Stomach (tissue), 4 donors: ENCODE measurements at regions not wholly inside any gene's neighbourhood (a gene's known extent, or its start where the extent isn't known, plus 50 kb on each side); places are given as distances from the start of the nearest gene placed in this dataset.

ENCODE experiments used
- POLR2A ChIP-seq, 4 donors: fragments of 450-650 bp; IDR thresholded peaks; one replicate each; pipeline ENCODE4 v1.6.1; 2016; ENCODE audit warnings: antibody characterized with exemption in 4 of 4, control low read depth in 2 of 4, mild to moderate bottlenecking in 1 of 4, moderate library complexity in 1 of 4
- POLR2AphosphoS5 ChIP-seq, 3 donors: sonication (generic); formaldehyde crosslinking; IDR thresholded peaks; one replicate each; pipeline ENCODE4 v1.6.1; 2016; ENCODE audit warnings: antibody characterized with exemption in 3 of 3
- TF ChIP-seq, protein P1 (sequence below), 7 experiments: fragments of 450-650 bp in 4 of 7; fragments of 200-600 bp in 3 of 7; sonication (generic) in 3 of 7; IDR thresholded peaks; one replicate each; pipeline ENCODE4 v1.5.1; 2016 to 2019; ENCODE audit warnings: antibody characterized with exemption in 7 of 7, control low read depth in 2 of 7, mild to moderate bottlenecking in 1 of 7

DNA sequence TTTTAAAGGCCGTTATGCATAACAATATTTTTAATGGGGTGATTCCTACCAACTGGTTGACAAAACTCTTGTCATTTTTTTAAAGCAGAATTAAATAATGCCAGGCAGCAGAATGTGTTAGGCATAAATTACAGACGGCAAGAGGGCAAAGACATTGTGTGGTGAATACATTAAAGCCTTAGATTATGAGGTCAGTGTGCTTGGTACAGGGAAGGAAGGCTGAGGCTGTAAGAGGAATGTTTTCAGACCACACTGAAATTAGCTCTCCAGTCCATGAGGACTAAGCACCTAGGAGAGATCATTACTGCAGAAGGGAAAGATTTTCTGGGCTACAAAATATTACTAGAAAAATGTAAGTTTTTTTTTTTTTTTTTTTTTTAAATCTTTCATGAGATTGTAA lies 312.8 kb upstream of the PRKCQ start:
- TF ChIP-seq, protein P1, sequence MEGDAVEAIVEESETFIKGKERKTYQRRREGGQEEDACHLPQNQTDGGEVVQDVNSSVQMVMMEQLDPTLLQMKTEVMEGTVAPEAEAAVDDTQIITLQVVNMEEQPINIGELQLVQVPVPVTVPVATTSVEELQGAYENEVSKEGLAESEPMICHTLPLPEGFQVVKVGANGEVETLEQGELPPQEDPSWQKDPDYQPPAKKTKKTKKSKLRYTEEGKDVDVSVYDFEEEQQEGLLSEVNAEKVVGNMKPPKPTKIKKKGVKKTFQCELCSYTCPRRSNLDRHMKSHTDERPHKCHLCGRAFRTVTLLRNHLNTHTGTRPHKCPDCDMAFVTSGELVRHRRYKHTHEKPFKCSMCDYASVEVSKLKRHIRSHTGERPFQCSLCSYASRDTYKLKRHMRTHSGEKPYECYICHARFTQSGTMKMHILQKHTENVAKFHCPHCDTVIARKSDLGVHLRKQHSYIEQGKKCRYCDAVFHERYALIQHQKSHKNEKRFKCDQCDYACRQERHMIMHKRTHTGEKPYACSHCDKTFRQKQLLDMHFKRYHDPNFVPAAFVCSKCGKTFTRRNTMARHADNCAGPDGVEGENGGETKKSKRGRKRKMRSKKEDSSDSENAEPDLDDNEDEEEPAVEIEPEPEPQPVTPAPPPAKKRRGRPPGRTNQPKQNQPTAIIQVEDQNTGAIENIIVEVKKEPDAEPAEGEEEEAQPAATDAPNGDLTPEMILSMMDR (IDR thresholded peaks at IDR 0.05): no peak
- TF ChIP-seq POLR2A (IDR thresholded peaks at IDR 0.05) (no peak), POLR2AphosphoS5 (IDR thresholded peaks at IDR 0.05) (no peak)
